ENCODE measurements at regions not wholly inside any gene's neighbourhood (a gene's known extent, or its start where the extent isn't known, plus 50 kb on each side); places are given as distances from the start of the nearest gene placed in this dataset.

DNA sequence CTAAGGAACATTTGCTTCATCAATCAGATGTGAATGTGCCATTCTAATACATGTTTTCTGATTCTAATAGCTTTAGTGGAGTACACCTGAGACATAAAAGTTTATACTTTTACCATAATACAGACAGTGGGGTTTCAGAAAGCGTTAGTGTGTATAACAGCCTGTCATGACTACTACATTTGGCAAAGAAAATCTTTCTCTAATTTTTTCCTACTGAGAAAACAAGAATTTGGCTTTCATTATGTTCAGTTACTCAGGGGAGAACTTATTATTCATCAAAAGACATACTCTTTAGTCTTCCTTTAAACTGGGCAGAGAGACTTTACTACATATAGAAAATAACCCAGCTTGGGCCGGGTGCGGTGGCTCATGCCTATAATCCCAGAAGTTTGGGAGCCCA, 104.9 kb downstream of the PCDH18 start:
- TF ChIP-seq, protein P1, sequence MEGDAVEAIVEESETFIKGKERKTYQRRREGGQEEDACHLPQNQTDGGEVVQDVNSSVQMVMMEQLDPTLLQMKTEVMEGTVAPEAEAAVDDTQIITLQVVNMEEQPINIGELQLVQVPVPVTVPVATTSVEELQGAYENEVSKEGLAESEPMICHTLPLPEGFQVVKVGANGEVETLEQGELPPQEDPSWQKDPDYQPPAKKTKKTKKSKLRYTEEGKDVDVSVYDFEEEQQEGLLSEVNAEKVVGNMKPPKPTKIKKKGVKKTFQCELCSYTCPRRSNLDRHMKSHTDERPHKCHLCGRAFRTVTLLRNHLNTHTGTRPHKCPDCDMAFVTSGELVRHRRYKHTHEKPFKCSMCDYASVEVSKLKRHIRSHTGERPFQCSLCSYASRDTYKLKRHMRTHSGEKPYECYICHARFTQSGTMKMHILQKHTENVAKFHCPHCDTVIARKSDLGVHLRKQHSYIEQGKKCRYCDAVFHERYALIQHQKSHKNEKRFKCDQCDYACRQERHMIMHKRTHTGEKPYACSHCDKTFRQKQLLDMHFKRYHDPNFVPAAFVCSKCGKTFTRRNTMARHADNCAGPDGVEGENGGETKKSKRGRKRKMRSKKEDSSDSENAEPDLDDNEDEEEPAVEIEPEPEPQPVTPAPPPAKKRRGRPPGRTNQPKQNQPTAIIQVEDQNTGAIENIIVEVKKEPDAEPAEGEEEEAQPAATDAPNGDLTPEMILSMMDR (IDR thresholded peaks at IDR 0.05): no peak
- no peak for TF ChIP-seq POLR2A (IDR thresholded peaks at IDR 0.05)
- TF ChIP-seq POLR2AphosphoS5 (IDR thresholded peaks at IDR 0.05): no peak
- TF ChIP-seq EP300 (IDR thresholded peaks at IDR 0.05): no peak

Measured in stomach (tissue), 4 donors.